Gastrocnemius medialis (tissue), 4 donors: ENCODE measurements at regions not wholly inside any gene's neighbourhood (a gene's known extent, or its start where the extent isn't known, plus 50 kb on each side); places are given as distances from the start of the nearest gene placed in this dataset.

ENCODE experiments used
- ATAC-seq, 2 donors: fragments of 150-250 bp; one replicate each; pipeline ENCODE4 v1.9.1; 2016
- DNase-seq, 2 donors: peaks; one replicate each; pipeline ENCODE4 v3.0.0-alpha.2; 2019
- H3K27ac ChIP-seq, 4 donors: fragments of 200-600 bp; sonication (generic); 1 replicate in 1 of 4; 2 replicates in 3 of 4; pipeline ENCODE4 v1.5.1; 2016 to 2018; ENCODE audit warnings: mild to moderate bottlenecking in 2 of 4, moderate library complexity in 1 of 4
- H3K27me3 ChIP-seq, 3 donors: fragments of 200-600 bp; sonication (generic) in 2 of 3; 1 replicate in 1 of 3; 2 replicates in 2 of 3; pipeline versions ENCODE4 v1.5.1 to v1.6.0; 2016 to 2019; ENCODE audit warnings: mild to moderate bottlenecking in 1 of 3, moderate library complexity in 1 of 3
- H3K36me3 ChIP-seq, 2 donors: fragments of 200-600 bp; sonication (generic) in 1 of 2; one replicate each; pipeline ENCODE4 v1.5.1; 2017 to 2018
- H3K4me1 ChIP-seq, 2 donors: fragments of 200-600 bp; sonication (generic) in 1 of 2; one replicate each; pipeline ENCODE4 v1.5.1; 2016 to 2017; ENCODE audit warnings: mild to moderate bottlenecking in 2 of 2
- H3K4me3 ChIP-seq, 4 donors: fragments of 200-600 bp; sonication (generic) in 3 of 4; 1 replicate in 1 of 4; 2 replicates in 3 of 4; pipeline ENCODE4 v1.5.1; 2016 to 2019; ENCODE audit warnings: mild to moderate bottlenecking in 2 of 4
- H3K9me3 ChIP-seq, 3 donors: fragments of 200-600 bp; sonication (generic) in 2 of 3; 1 replicate in 1 of 3; 2 replicates in 2 of 3; pipeline ENCODE4 v1.5.1; 2016 to 2019
- CTCF ChIP-seq, 5 experiments: fragments of 450-650 bp in 3 of 5; fragments of 200-600 bp in 2 of 5; sonication (generic) in 2 of 5; IDR thresholded peaks in 4 of 5; conservative IDR thresholded peaks in 1 of 5; 1 replicate in 4 of 5; 2 replicates in 1 of 5; pipeline ENCODE4 v1.5.1; 2016 to 2019; ENCODE audit warnings: antibody characterized with exemption in 5 of 5, mild to moderate bottlenecking in 3 of 5, moderate library complexity in 3 of 5
- POLR2A ChIP-seq, 2 donors: fragments of 450-650 bp; IDR thresholded peaks; one replicate each; pipeline ENCODE4 v1.6.1; 2017; ENCODE audit warnings: antibody characterized with exemption in 2 of 2, mild to moderate bottlenecking in 2 of 2, moderate library complexity in 2 of 2
- in situ Hi-C, 4 donors: fragments of 200-750 bp; cut with MboI; loops; one replicate each; pipeline versions ENCODE4 v1.15.0 to v1.8.0; 2017; ENCODE audit warnings: low sequenced_read_pairs in 4 of 4
- intact Hi-C: fragments of 100-400 bp; cut with DNase I; formaldehyde crosslinking; loops from one replicate; pipeline ENCODE4 v1.15.1; 2023; ENCODE audit warnings: low total_unique reads

GRCh38 chr20:62544505-62545055 is 68.8 kb upstream of the GATA5 start:
- in situ Hi-C loops: no loop called here
- peaks cover 22 to 25% of the 10 kb centered on the region in 2 donors for H3K4me1 ChIP-seq

GRCh38 chr20:62545271-62545670 is 69.5 kb upstream of the GATA5 start:
- TF ChIP-seq CTCF (IDR thresholded peaks at IDR 0.05 in 4 of 5, conservative IDR thresholded peaks at IDR 0.05 in 1 of 5) (no peak), POLR2A (IDR thresholded peaks at IDR 0.05) (no peak)
- no peaks in the 10 kb centered on the region for H3K36me3 ChIP-seq
- intact Hi-C loops: no loop called here
- H3K4me1 ChIP-seq: peaks cover 17 to 25% of the 10 kb centered on the region in 2 donors
- H3K27ac ChIP-seq: no peak overlapping the region
- no peak overlapping the region for H3K4me3 ChIP-seq
- no peaks in the 10 kb centered on the region for H3K27me3 ChIP-seq
- no peak for ATAC-seq
- DNase-seq: no peak
- in situ Hi-C loops: no loop called here
- no peaks in the 10 kb centered on the region for H3K9me3 ChIP-seq

More at GRCh38 chr20:62544505-62545055, 68.8 kb upstream of the GATA5 start:
- H3K4me3 ChIP-seq: no peak overlapping the region
- no peaks in the 10 kb centered on the region for H3K27me3 ChIP-seq
- no peak for TF ChIP-seq POLR2A (IDR thresholded peaks at IDR 0.05)
- TF ChIP-seq CTCF (IDR thresholded peaks at IDR 0.05 in 4 of 5, conservative IDR thresholded peaks at IDR 0.05 in 1 of 5): no peak
- no peak overlapping the region for H3K27ac ChIP-seq
- no peak for ATAC-seq
- H3K36me3 ChIP-seq: no peaks in the 10 kb centered on the region
- no peak for DNase-seq
- H3K9me3 ChIP-seq: no peaks in the 10 kb centered on the region
- intact Hi-C loops: no loop called here

- Histone ChIP-seq H3K4me3 (no peak overlapping the region), H3K4me1 (peaks cover 9 to 26% of the 10 kb centered on the region in 2 donors), H3K9me3 (no peaks in the 10 kb centered on the region), H3K36me3 (no peaks in the 10 kb centered on the region), H3K27me3 (no peaks in the 10 kb centered on the region), H3K27ac (no peak overlapping the region)
- ATAC-seq (no peak), DNase-seq (no peak)
- in situ Hi-C loops (no loop called here), intact Hi-C loops (no loop called here)
- TF ChIP-seq CTCF (IDR thresholded peaks at IDR 0.05 in 4 of 5, conservative IDR thresholded peaks at IDR 0.05 in 1 of 5): no peak
- no peak for TF ChIP-seq POLR2A (IDR thresholded peaks at IDR 0.05)
These were observed 70.2 kb upstream of the GATA5 start for GRCh38 chr20:62545901-62546525.

GRCh38 chr20:62546606-62547005 is 70.8 kb upstream of the GATA5 start:
- Histone ChIP-seq H3K27me3 (no peaks in the 10 kb centered on the region), H3K9me3 (no peaks in the 10 kb centered on the region), H3K4me1 (peaks cover 8 to 32% of the 10 kb centered on the region in 2 donors), H3K36me3 (no peaks in the 10 kb centered on the region), H3K4me3 (no peak overlapping the region), H3K27ac (no peak overlapping the region)
- intact Hi-C loops: no loop called here
- DNase-seq (no peak), ATAC-seq (no peak)
- TF ChIP-seq CTCF (IDR thresholded peaks at IDR 0.05 in 4 of 5, conservative IDR thresholded peaks at IDR 0.05 in 1 of 5): no peak
- no peak for TF ChIP-seq POLR2A (IDR thresholded peaks at IDR 0.05)
- in situ Hi-C loops: no loop called here
